Activated B cell treated with CpG ODN at 0.5 μM for 24 hours (primary cell): ENCODE measurements at regions not wholly inside any gene's neighbourhood (a gene's known extent, or its start where the extent isn't known, plus 50 kb on each side); places are given as distances from the start of the nearest gene placed in this dataset.

Source experiments
- ATAC-seq: fragments of 200-7000 bp; cut with Tn5 transposase; one replicate; pipeline ENCODE4 v1.10.0; 2021; ENCODE audit warnings: low read depth, mild to moderate bottlenecking, moderate library complexity
- CTCF ChIA-PET: fragments of 350-600 bp; sonication (Branson Sonifier 250); formaldehyde crosslinking; loops from one replicate; lab custom pipeline; 2021; ENCODE audit warnings: antibody characterized with exemption; lab: Charles Lee
- POLR2A ChIA-PET: fragments of 350-600 bp; sonication (Branson Sonifier 250); formaldehyde crosslinking; loops from one replicate; lab custom pipeline; 2021; ENCODE audit warnings: antibody characterized with exemption; lab: Charles Lee
- DNase-seq: peaks from one replicate; pipeline ENCODE4 v3.0.0; 2022
- H3K27ac Mint-ChIP-seq: one replicate; pipeline ENCODE4 v1.8.0; 2020; ENCODE audit warnings: mixed read lengths
- H3K27me3 Mint-ChIP-seq: one replicate; pipeline ENCODE4 v1.8.0; 2021; ENCODE audit warnings: mixed read lengths
- H3K36me3 Mint-ChIP-seq: one replicate; pipeline ENCODE4 v1.8.0; 2021; ENCODE audit warnings: low read depth, mixed read lengths
- H3K4me1 Mint-ChIP-seq: one replicate; pipeline ENCODE4 v1.8.0; 2021; ENCODE audit warnings: mixed read lengths
- H3K4me3 Mint-ChIP-seq: one replicate; pipeline ENCODE4 v1.8.0; 2020; ENCODE audit warnings: mild to moderate bottlenecking, mixed read lengths
- H3K9me3 Mint-ChIP-seq: one replicate; pipeline ENCODE4 v1.8.0; 2020; ENCODE audit warnings: mixed read lengths
- intact Hi-C: fragments of 100-400 bp; cut with micrococcal nuclease; formaldehyde crosslinking; loops from one replicate; pipeline ENCODE4 v1.15.1; 2024
- TF ChIP-seq, protein P1 (sequence below): fragments of 200-600 bp; IDR thresholded peaks from one replicate; pipeline ENCODE4 v1.8.0; 2022; ENCODE audit warnings: antibody characterized with exemption, mild to moderate bottlenecking

DNA sequence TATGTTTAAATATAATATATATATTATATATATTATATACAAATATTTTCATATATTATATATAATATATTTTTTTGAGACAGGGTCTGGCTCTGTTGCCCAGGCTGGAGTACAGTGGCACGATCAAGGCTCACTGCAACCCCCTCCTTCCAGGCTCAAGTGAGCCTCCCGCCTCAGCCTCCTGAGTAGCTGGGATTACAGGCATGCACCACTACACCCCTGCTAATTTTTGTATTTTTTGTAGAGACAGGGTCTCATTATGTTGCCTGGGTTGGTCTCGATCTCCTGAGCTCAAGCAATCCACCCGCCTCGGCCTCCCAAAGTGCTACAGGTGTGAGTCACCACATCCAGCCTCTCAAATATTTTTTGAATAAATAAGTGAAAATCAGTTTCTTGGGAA is 215.5 kb downstream of the GATA3 start:
- POLR2A ChIA-PET, result no interaction called here
- no peak overlapping the region for H3K27ac Mint-ChIP-seq
- H3K27me3 Mint-ChIP-seq, result peaks cover 3% of the 10 kb centered on the region
- intact Hi-C loops, result no loop called here
- H3K36me3 Mint-ChIP-seq, result no peaks in the 10 kb centered on the region
- DNase-seq (no peak), ATAC-seq (no peak)
- no peak overlapping the region for H3K4me3 Mint-ChIP-seq
- H3K9me3 Mint-ChIP-seq, result no peaks in the 10 kb centered on the region
- no peaks in the 10 kb centered on the region for H3K4me1 Mint-ChIP-seq
- TF ChIP-seq, protein P1, sequence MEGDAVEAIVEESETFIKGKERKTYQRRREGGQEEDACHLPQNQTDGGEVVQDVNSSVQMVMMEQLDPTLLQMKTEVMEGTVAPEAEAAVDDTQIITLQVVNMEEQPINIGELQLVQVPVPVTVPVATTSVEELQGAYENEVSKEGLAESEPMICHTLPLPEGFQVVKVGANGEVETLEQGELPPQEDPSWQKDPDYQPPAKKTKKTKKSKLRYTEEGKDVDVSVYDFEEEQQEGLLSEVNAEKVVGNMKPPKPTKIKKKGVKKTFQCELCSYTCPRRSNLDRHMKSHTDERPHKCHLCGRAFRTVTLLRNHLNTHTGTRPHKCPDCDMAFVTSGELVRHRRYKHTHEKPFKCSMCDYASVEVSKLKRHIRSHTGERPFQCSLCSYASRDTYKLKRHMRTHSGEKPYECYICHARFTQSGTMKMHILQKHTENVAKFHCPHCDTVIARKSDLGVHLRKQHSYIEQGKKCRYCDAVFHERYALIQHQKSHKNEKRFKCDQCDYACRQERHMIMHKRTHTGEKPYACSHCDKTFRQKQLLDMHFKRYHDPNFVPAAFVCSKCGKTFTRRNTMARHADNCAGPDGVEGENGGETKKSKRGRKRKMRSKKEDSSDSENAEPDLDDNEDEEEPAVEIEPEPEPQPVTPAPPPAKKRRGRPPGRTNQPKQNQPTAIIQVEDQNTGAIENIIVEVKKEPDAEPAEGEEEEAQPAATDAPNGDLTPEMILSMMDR, result no peak
- CTCF ChIA-PET, result no interaction called here

DNA sequence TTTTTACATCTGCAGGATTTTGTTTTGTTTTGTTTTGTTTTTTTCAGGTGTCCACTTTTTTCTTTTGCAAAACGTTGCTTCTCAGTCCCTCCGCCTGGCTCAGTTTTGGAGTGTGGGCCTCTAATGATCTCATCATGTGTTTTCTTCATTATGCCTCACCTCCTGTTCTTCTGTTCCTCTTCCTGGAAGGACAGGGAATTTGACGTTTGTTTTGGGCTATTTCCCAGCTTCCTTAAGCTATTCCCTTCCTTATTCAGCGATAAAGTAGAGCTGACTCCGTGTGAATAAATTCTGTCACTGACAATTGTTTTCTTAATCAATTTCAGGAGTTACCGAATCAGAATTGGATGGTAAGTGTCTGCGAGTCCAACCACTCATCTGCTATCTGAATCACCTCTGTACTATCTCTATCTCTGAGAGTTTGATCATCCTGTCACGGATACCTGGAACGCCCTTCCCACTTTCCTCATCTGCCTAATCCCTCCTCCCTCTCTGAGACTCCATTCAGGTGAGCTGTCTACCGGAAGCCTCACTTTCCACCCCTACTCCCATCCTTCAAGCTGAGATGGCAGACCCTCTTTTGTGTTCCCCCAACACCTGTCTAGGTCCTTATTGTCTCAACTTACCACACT is 218.4 kb downstream of the GATA3 start:
- no peak overlapping the region for H3K4me3 Mint-ChIP-seq
- no peaks in the 10 kb centered on the region for H3K9me3 Mint-ChIP-seq
- DNase-seq, result no peak
- TF ChIP-seq, protein P1, result no peak
- ChIA-PET CTCF (no interaction called here), POLR2A (no interaction called here)
- H3K27me3 Mint-ChIP-seq, result peaks cover 3% of the 10 kb centered on the region
- ATAC-seq, result no peak
- H3K4me1 Mint-ChIP-seq, result no peaks in the 10 kb centered on the region
- H3K27ac Mint-ChIP-seq, result no peak overlapping the region
- intact Hi-C loops, result no loop called here
- H3K36me3 Mint-ChIP-seq, result no peaks in the 10 kb centered on the region

DNA sequence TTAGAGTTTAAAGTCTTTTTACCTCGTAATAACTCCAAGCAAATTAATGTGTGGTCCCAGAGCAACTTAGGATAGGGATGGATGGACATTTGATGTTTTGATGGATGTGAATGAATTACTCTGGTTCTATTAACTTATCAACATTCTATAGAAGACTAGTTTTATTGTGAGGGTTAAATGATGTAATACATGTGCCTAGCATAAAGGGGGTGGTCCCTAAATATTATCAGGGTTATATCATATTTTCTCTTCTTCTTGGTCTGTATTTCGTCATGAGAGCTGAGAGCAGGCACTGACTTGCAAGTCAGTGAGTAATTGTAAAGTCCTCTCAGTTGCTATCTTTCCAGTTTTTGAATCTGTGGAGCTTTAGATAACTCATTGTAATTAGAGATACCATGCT is 219.3 kb downstream of the GATA3 start:
- H3K27me3 Mint-ChIP-seq, result peaks cover 3% of the 10 kb centered on the region
- no peaks in the 10 kb centered on the region for H3K4me1 Mint-ChIP-seq
- DNase-seq (no peak), ATAC-seq (no peak)
- ChIA-PET POLR2A (no interaction called here), CTCF (no interaction called here)
- no peak overlapping the region for H3K27ac Mint-ChIP-seq
- no peaks in the 10 kb centered on the region for H3K9me3 Mint-ChIP-seq
- TF ChIP-seq, protein P1, result no peak
- no peak overlapping the region for H3K4me3 Mint-ChIP-seq
- intact Hi-C loops, result no loop called here
- no peaks in the 10 kb centered on the region for H3K36me3 Mint-ChIP-seq

DNA sequence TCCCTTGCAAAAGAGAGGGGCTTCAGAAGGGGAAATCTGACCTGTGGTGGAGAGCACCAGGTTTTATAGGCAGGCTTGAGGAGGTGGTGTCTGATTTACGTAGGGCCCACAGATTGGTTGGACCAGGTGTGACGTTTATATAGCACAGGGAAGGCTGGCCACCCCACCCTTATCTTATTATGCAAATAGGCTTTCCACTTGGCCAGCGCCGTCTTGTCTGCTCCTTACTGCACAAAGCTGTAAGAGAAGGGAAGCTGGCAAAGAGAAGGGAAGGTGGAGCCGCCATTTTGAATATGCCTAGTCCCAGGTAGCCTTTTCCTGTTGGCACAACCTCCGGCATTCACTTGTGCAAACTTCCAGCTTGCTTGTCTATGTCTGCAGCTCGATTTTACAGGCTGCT is 221.4 kb downstream of the GATA3 start:
- Mint-ChIP-seq H3K36me3 (no peaks in the 10 kb centered on the region), H3K4me3 (no peak overlapping the region), H3K27ac (no peak overlapping the region), H3K27me3 (peaks cover 3% of the 10 kb centered on the region), H3K9me3 (no peaks in the 10 kb centered on the region), H3K4me1 (no peaks in the 10 kb centered on the region)
- POLR2A ChIA-PET, result no interaction called here
- CTCF ChIA-PET, result no interaction called here
- intact Hi-C loops, result no loop called here
- ATAC-seq, result no peak
- DNase-seq, result no peak
- TF ChIP-seq, protein P1, result no peak

DNA sequence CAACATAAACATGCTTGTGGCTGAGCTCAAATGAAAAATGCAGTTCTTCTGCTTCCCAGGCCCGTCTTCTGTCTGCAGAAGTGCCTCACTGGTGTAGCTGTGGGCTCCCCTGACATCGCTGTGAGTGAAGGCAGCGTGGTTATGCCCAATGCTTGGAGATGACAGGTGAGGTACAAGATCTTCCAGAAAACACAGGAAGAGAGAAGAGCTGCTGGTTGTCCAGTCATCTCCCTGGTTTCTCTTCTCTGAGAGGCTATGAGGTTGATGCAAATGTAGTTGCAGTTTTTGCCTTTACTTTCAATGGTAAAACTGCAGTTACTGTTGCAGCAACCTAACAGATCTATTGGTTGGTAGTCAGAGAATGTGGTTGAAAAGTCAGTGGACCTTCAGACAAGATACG is 223.6 kb downstream of the GATA3 start:
- no peaks in the 10 kb centered on the region for H3K4me1 Mint-ChIP-seq
- peaks cover 5% of the 10 kb centered on the region for H3K27me3 Mint-ChIP-seq
- no peaks in the 10 kb centered on the region for H3K9me3 Mint-ChIP-seq
- intact Hi-C loops, result no loop called here
- H3K27ac Mint-ChIP-seq, result no peak overlapping the region
- ATAC-seq (no peak), DNase-seq (no peak)
- no peaks in the 10 kb centered on the region for H3K36me3 Mint-ChIP-seq
- POLR2A ChIA-PET, result no interaction called here
- CTCF ChIA-PET, result no interaction called here
- TF ChIP-seq, protein P1, result no peak
- no peak overlapping the region for H3K4me3 Mint-ChIP-seq
